CD4-positive, CD25-positive, alpha-beta regulatory T cell (primary cell): ENCODE measurements at regions not wholly inside any gene's neighbourhood (a gene's known extent, or its start where the extent isn't known, plus 50 kb on each side); places are given as distances from the start of the nearest gene placed in this dataset.

ENCODE experiments used
- ATAC-seq, 2 donors: fragments of 150-1000 bp; cut with Tn5 transposase; one replicate each; pipeline ENCODE4 v1.10.0; 2021; ENCODE audit warnings: low read depth in 2 of 2, moderate number of reproducible peaks in 2 of 2, moderate library complexity in 1 of 2
- DNase-seq, 3 donors: peaks; one replicate each; pipeline versions ENCODE4 v3.0.0 to v3.0.0-alpha.2; 2012 to 2022; ENCODE audit warnings: mixed read lengths in 1 of 3
- H3K27ac ChIP-seq: one replicate; pipeline ENCODE4 v1.7.0; 2013; ENCODE audit warnings: mild to moderate bottlenecking, low read length; ENCODE audit not compliant: insufficient read depth, poor library complexity, severe bottlenecking
- H3K27me3 ChIP-seq: one replicate; pipeline ENCODE4 v1.7.0; 2013; ENCODE audit warnings: low read length; ENCODE audit not compliant: control insufficient read depth, insufficient read depth
- H3K36me3 ChIP-seq: one replicate; pipeline ENCODE4 v1.7.0; 2013; ENCODE audit warnings: mild to moderate bottlenecking, low read length, moderate library complexity; ENCODE audit not compliant: control insufficient read depth, insufficient read depth
- H3K4me1 ChIP-seq: 2 replicates; pipeline ENCODE4 v1.7.0; 2013; ENCODE audit warnings: mild to moderate bottlenecking, low read length; ENCODE audit not compliant: insufficient read depth, control insufficient read depth, poor library complexity, severe bottlenecking
- H3K4me3 ChIP-seq: one replicate; pipeline ENCODE4 v1.7.0; 2013; ENCODE audit warnings: low read depth, mild to moderate bottlenecking, low read length, moderate library complexity
- H3K9me3 ChIP-seq, 2 experiments: 1 replicate in 1 of 2; 2 replicates in 1 of 2; pipeline ENCODE4 v1.7.0; 2013; ENCODE audit warnings: low read length in 2 of 2, mild to moderate bottlenecking in 1 of 2, moderate library complexity in 1 of 2; ENCODE audit not compliant: control insufficient read depth in 2 of 2
- H3K27ac Mint-ChIP-seq, 3 donors: one replicate each; pipeline ENCODE4 v1.8.0; 2020 to 2022; ENCODE audit warnings: mild to moderate bottlenecking in 3 of 3, mixed read lengths in 3 of 3, moderate library complexity in 2 of 3
- H3K27me3 Mint-ChIP-seq: one replicate; pipeline ENCODE4 v1.8.0; 2022; ENCODE audit warnings: mild to moderate bottlenecking, mixed read lengths
- H3K36me3 Mint-ChIP-seq: one replicate; pipeline ENCODE4 v1.8.0; 2020; ENCODE audit warnings: mixed read lengths
- H3K4me1 Mint-ChIP-seq, 4 donors: one replicate each; pipeline ENCODE4 v1.8.0; 2020 to 2022; ENCODE audit warnings: mixed read lengths in 4 of 4, mild to moderate bottlenecking in 1 of 4
- H3K4me3 Mint-ChIP-seq, 4 donors: one replicate each; pipeline ENCODE4 v1.8.0; 2020 to 2022; ENCODE audit warnings: mild to moderate bottlenecking in 4 of 4, mixed read lengths in 4 of 4, moderate library complexity in 3 of 4
- H3K9me3 Mint-ChIP-seq, 7 donors: one replicate each; pipeline ENCODE4 v1.8.0; 2020 to 2022; ENCODE audit warnings: mixed read lengths in 7 of 7, mild to moderate bottlenecking in 3 of 7, moderate library complexity in 2 of 7

GRCh38 chr13:80050252-80050651 lies 290.7 kb downstream of the SPRY2 start:
- Histone ChIP-seq H3K27ac (no peak overlapping the region), H3K4me1 (no peaks in the 10 kb centered on the region), H3K36me3 (no peaks in the 10 kb centered on the region), H3K9me3 (no peaks in the 10 kb centered on the region), H3K27me3 (no peaks in the 10 kb centered on the region), H3K4me3 (no peak overlapping the region)
- Mint-ChIP-seq H3K4me3 (no peak overlapping the region), H3K4me1 (no peaks in the 10 kb centered on the region), H3K9me3 (peaks cover 0 to 4% (median 2%) of the 10 kb centered on the region in 7 donors), H3K27me3 (no peaks in the 10 kb centered on the region), H3K27ac (no peak overlapping the region), H3K36me3 (no peaks in the 10 kb centered on the region)
- ATAC-seq, result no peak
- no peak for DNase-seq

GRCh38 chr13:80048802-80049201 lies 292.1 kb downstream of the SPRY2 start:
- ATAC-seq (peak; percentile 55 to 58), DNase-seq (peak in 1 of 3 donors; percentile 44)
- Histone ChIP-seq H3K4me3 (no peak overlapping the region), H3K9me3 (no peaks in the 10 kb centered on the region), H3K4me1 (no peaks in the 10 kb centered on the region), H3K27ac (no peak overlapping the region), H3K36me3 (no peaks in the 10 kb centered on the region), H3K27me3 (no peaks in the 10 kb centered on the region)
- Mint-ChIP-seq H3K36me3 (no peaks in the 10 kb centered on the region), H3K4me1 (no peaks in the 10 kb centered on the region), H3K9me3 (peaks cover 0 to 5% (median 2%) of the 10 kb centered on the region in 7 donors), H3K4me3 (no peak overlapping the region), H3K27ac (peak overlapping the region in 1 of 3 donors; percentile 29), H3K27me3 (no peaks in the 10 kb centered on the region)

- H3K36me3 Mint-ChIP-seq, result no peaks in the 10 kb centered on the region
- H3K27ac ChIP-seq, result no peak overlapping the region
- no peaks in the 10 kb centered on the region for H3K4me1 Mint-ChIP-seq
- H3K27me3 Mint-ChIP-seq, result no peaks in the 10 kb centered on the region
- H3K27ac Mint-ChIP-seq, result no peak overlapping the region
- no peak for ATAC-seq
- DNase-seq, result no peak
- H3K36me3 ChIP-seq, result no peaks in the 10 kb centered on the region
- H3K9me3 ChIP-seq, result no peaks in the 10 kb centered on the region
- no peaks in the 10 kb centered on the region for H3K27me3 ChIP-seq
- H3K4me3 ChIP-seq, result no peak overlapping the region
- H3K4me1 ChIP-seq, result no peaks in the 10 kb centered on the region
- no peak overlapping the region for H3K4me3 Mint-ChIP-seq
- peaks cover 0 to 5% (median 2%) of the 10 kb centered on the region in 7 donors for H3K9me3 Mint-ChIP-seq
Measured at GRCh38 chr13:80048030-80048429, 292.9 kb downstream of the SPRY2 start.

GRCh38 chr13:80047406-80047805 lies 293.5 kb downstream of the SPRY2 start:
- H3K4me1 Mint-ChIP-seq, result no peaks in the 10 kb centered on the region
- Histone ChIP-seq H3K27me3 (no peaks in the 10 kb centered on the region), H3K9me3 (no peaks in the 10 kb centered on the region), H3K27ac (no peak overlapping the region), H3K4me3 (no peak overlapping the region), H3K36me3 (no peaks in the 10 kb centered on the region), H3K4me1 (no peaks in the 10 kb centered on the region)
- no peak overlapping the region for H3K4me3 Mint-ChIP-seq
- H3K36me3 Mint-ChIP-seq, result no peaks in the 10 kb centered on the region
- peaks cover 0 to 5% (median 2%) of the 10 kb centered on the region in 7 donors for H3K9me3 Mint-ChIP-seq
- no peak for ATAC-seq
- no peaks in the 10 kb centered on the region for H3K27me3 Mint-ChIP-seq
- no peak overlapping the region for H3K27ac Mint-ChIP-seq
- no peak for DNase-seq

- no peak for DNase-seq
- no peaks in the 10 kb centered on the region for H3K36me3 Mint-ChIP-seq
Measured at GRCh38 chr13:80040981-80041317, 300.0 kb downstream of the SPRY2 start.

DNA sequence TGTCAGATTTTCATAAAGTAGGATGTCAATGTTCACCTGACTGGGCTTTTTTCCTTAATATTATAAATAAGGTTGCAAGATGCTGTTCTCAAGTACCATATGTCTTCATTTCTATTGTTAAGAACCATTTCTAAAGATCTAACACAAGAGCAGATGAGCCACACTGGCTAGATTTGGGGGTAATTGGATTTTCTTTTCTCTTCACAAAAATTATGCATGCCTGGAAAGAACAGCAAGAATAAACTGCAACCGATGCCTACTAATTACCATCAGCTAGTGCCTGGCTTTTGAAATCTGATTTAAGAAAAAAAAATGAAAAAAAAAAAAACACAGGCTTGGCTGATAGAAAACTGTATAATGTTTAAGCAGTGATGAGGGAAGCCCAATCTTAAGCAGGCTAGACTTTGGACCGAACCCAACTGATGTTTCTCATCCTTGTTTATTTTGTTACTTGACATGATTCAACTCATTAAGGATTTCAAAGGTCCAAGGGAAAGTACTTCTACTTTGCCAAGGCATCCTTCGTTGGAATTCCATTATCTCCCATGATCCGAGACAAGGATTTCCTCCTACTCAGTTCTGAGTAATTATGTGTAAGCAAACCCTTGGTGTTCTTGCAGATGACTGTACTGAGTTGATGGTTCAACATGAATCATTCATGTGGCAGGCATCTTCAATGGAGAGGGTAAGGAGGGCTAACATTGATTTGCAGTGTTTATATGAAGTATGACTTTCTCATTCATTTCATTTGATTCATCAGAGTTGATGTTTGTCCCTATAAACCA lies 300.5 kb downstream of the SPRY2 start:
- H3K36me3 Mint-ChIP-seq, result no peaks in the 10 kb centered on the region

More at GRCh38 chr13:80040981-80041317, 300.0 kb downstream of the SPRY2 start:
- Mint-ChIP-seq H3K27ac (no peak overlapping the region), H3K27me3 (no peaks in the 10 kb centered on the region), H3K9me3 (peaks cover 0 to 7% (median 2%) of the 10 kb centered on the region in 7 donors), H3K4me3 (no peak overlapping the region), H3K4me1 (no peaks in the 10 kb centered on the region)
- Histone ChIP-seq H3K4me1 (no peaks in the 10 kb centered on the region), H3K9me3 (no peaks in the 10 kb centered on the region), H3K36me3 (no peaks in the 10 kb centered on the region), H3K27me3 (no peaks in the 10 kb centered on the region), H3K4me3 (no peak overlapping the region), H3K27ac (no peak overlapping the region)
- ATAC-seq, result no peak

GRCh38 chr13:80039000-80039399 lies 301.9 kb downstream of the SPRY2 start:
- no peak overlapping the region for H3K27ac ChIP-seq
- H3K4me1 ChIP-seq, result no peaks in the 10 kb centered on the region
- Mint-ChIP-seq H3K27me3 (no peaks in the 10 kb centered on the region), H3K4me3 (no peak overlapping the region), H3K4me1 (no peaks in the 10 kb centered on the region), H3K36me3 (no peaks in the 10 kb centered on the region), H3K27ac (no peak overlapping the region), H3K9me3 (peaks cover 0 to 7% (median 0%) of the 10 kb centered on the region in 7 donors)
- no peak for DNase-seq
- no peak overlapping the region for H3K4me3 ChIP-seq
- no peaks in the 10 kb centered on the region for H3K36me3 ChIP-seq
- no peaks in the 10 kb centered on the region for H3K27me3 ChIP-seq
- H3K9me3 ChIP-seq, result no peaks in the 10 kb centered on the region
- no peak for ATAC-seq

More for the DNA sequence above, 300.5 kb downstream of the SPRY2 start:
- no peaks in the 10 kb centered on the region for H3K36me3 ChIP-seq
- Mint-ChIP-seq H3K27me3 (no peaks in the 10 kb centered on the region), H3K27ac (no peak overlapping the region), H3K4me3 (no peak overlapping the region), H3K9me3 (peaks cover 0 to 7% (median 2%) of the 10 kb centered on the region in 7 donors), H3K4me1 (no peaks in the 10 kb centered on the region)
- H3K4me1 ChIP-seq, result no peaks in the 10 kb centered on the region
- no peaks in the 10 kb centered on the region for H3K9me3 ChIP-seq
- no peak overlapping the region for H3K27ac ChIP-seq
- H3K27me3 ChIP-seq, result no peaks in the 10 kb centered on the region
- ATAC-seq (no peak), DNase-seq (no peak)
- H3K4me3 ChIP-seq, result no peak overlapping the region

DNA sequence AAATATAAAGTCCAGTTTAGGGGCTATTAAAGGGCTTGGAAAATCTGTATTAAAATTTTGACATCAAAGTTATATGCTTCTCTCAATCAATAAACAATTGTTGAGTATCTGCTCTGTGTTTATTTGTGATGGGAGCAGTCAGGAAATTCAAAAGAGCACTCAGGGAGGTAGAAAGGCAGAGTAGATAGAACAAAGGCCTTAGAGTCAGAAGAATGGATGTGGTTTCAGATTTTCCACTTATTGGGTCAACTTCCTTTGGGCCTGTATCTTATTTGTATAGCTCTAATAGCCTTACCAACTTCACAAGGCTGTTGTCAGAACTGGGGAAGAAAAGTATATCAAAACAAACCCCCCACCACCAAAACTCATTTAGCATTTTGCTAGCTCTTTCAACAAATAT lies 302.6 kb downstream of the SPRY2 start:
- Histone ChIP-seq H3K9me3 (no peaks in the 10 kb centered on the region), H3K27me3 (no peaks in the 10 kb centered on the region), H3K4me3 (no peak overlapping the region), H3K4me1 (no peaks in the 10 kb centered on the region), H3K36me3 (no peaks in the 10 kb centered on the region), H3K27ac (no peak overlapping the region)
- H3K27me3 Mint-ChIP-seq, result no peaks in the 10 kb centered on the region
- no peak for DNase-seq
- no peak overlapping the region for H3K4me3 Mint-ChIP-seq
- peaks cover 0 to 7% (median 0%) of the 10 kb centered on the region in 7 donors for H3K9me3 Mint-ChIP-seq
- no peak overlapping the region for H3K27ac Mint-ChIP-seq
- no peaks in the 10 kb centered on the region for H3K4me1 Mint-ChIP-seq
- no peak for ATAC-seq
- H3K36me3 Mint-ChIP-seq, result no peaks in the 10 kb centered on the region
